ENCODE measurements at regions not wholly inside any gene's neighbourhood (a gene's known extent, or its start where the extent isn't known, plus 50 kb on each side); places are given as distances from the start of the nearest gene placed in this dataset.
A peak's percentile ranks its signal among the peaks of the same experiment; 100 is the strongest.

GRCh38 chr2:9681427-9681817, 50.6 kb upstream of the YWHAQ start:
- DNase-seq (ENCODE audit: extremely low read depth in 1 of 11, low read depth in 9 of 11, low spot score in 4 of 11), result no peak

GRCh38 chr2:9685637-9686036, 54.8 kb upstream of the YWHAQ start:
- no peak for DNase-seq (ENCODE audit: extremely low read depth in 1 of 11, low read depth in 9 of 11, low spot score in 4 of 11)

- DNase-seq (ENCODE audit: extremely low read depth in 1 of 11, low read depth in 9 of 11, low spot score in 4 of 11), result no peak
Observed at GRCh38 chr2:9686061-9686460, 55.3 kb upstream of the YWHAQ start.

DNA sequence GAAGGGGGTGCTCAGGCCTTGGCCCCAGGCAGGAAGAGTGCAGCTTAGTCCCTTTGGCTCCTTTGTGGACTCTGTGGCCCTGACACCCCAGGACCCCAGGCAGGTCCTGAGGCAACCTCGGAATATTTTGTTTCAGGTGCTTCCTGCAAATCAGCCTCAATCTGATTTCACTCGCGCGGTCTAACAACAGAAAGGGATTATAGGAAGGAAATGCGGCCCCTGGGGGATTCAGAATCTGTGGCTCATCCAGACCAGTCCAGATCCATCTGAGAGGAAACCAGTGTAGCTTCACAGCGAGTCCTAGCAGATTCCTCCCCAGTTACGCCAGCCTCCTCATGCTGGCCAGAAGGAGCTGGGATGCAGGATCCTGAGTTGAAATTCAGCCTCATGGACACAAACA, 59.5 kb upstream of the YWHAQ start:
- peak in 1 of 11 donors; percentile 12 for DNase-seq (ENCODE audit: extremely low read depth in 1 of 11, low read depth in 9 of 11, low spot score in 4 of 11)

DNA sequence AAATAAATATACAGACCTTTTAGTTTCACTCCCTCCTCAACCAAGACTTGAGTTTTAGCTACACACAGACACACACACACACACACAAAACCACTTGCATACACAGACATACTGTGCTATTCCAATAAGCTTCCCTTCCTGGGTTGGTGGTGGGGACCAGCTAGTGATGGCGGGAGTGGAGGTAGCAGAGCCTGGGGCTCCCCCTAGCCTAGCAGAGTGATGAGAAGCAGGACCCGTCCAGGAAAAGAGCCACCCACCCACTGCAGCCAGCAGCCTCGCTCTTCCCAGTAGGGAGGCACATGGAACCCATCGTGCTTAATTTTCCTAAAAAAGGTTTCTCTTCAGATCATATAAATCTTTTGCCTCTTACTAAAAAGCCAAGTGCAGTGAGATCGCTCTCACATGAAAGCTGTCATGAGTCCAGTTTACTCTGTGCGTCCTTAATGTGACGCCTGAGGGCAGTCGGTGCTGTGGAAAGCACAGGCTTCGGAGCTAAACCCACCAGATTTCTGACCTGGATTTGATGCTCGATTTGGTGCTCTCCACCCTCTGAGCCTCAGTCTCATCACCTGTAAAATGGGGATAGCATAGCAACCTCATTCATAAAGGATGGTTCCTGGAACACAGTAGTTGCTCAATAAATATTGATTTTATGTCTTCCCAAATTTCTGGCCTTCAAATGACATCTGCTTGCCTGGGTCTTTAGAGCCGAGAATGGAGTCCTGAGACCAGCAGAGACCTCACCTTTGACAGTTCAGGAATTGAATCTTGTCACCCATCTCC, 60.1 kb upstream of the YWHAQ start:
- DNase-seq (ENCODE audit: extremely low read depth in 1 of 11, low read depth in 9 of 11, low spot score in 4 of 11), result no peak

DNA sequence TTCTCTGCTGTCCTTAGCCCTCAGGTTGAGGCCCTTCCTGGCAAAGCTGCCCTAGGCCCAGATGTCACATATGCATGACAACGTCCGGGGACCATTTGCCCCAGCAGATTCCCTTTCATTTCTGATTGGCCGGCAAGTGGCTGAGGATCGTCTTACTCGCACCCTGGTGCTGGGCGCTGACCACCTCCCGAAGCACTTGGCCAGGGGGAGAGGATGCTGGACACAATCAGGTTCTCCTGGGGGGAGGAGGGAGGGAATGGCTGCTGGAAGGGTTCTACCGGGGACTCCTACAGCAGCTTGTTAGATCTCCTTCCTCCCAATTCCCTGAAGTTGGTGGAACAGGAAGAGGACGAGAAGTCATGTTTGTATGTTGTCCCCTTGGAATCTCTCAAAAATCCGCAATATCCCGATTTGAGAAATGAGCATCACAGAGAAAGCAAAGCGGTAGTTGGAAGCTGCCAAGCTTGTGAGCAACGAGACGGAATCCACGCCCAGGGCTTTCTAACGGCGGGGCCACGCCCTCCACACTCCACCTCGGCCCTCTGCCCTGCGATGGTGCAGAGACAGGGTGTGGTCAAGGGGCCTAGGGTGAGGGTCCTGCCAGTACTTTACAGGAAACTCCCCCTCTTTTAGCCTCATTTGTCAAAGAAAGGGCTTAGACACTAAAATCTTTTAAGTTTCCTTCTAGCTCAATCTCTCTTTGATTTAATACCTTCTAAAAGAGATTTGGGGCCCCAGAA, 61.8 kb upstream of the YWHAQ start:
- no peak for DNase-seq (ENCODE audit: extremely low read depth in 1 of 11, low read depth in 9 of 11, low spot score in 4 of 11)

- DNase-seq (ENCODE audit: extremely low read depth in 1 of 11, low read depth in 9 of 11, low spot score in 4 of 11), result no peak
Observed at GRCh38 chr2:9693196-9693491, 62.3 kb upstream of the YWHAQ start.

DNA sequence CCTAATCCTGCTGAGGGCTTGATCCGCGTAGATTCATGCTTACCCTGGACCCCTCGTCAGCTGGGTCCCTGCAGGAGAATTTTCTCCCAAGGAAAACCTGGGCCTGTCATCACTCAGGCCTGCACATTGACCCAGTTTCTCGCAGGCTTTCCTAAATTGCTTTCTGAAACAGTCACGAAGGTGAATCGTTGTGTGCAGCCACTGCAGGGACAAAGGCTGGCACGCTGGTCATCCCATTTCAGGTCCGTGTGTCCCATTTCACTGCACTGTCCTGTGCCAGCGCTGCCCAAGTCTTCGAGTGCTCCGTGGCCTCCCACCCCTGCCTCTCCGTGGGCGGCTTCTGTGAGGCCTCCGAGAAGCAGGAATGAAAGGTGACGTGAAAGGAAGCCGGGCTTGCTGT, 62.8 kb upstream of the YWHAQ start:
- DNase-seq (ENCODE audit: extremely low read depth in 1 of 11, low read depth in 9 of 11, low spot score in 4 of 11), result no peak

DNA sequence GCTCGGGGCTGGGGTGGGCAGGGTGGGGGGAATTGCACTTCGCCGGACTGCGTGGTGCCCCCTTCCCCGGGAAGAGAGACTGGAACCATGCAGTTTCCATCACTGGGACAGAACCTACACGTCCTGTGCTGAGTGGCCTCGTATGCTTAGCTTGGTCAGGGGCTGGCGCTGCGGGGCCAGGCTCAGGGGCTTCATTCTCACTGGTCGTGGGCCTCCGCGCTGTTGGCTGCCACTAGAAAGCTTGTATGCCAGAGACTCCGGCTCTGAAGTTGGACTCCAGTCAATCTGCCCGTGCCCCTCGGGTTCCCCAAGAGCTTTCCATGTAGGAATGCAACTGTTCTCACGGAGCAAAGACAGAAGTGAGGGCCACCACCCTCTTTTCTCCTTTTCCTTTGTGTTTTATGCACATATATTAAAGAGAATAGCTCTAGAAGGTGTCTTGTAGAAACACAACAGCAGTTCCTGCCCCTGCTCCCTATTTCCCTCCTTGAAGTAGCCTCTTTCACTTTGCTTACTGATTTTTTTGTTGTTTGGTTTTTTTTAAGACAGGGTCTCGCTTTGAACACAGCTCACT, 64.0 kb upstream of the YWHAQ start:
- no peak for DNase-seq (ENCODE audit: extremely low read depth in 1 of 11, low read depth in 9 of 11, low spot score in 4 of 11)

GRCh38 chr2:9695941-9696340, 65.1 kb upstream of the YWHAQ start:
- DNase-seq (ENCODE audit: extremely low read depth in 1 of 11, low read depth in 9 of 11, low spot score in 4 of 11), result peak in 3 of 11 donors; percentile 29 to 49 (median 33)

- no peak for DNase-seq (ENCODE audit: extremely low read depth in 1 of 11, low read depth in 9 of 11, low spot score in 4 of 11)
Observed at GRCh38 chr2:9696731-9697130, 65.9 kb upstream of the YWHAQ start.

- DNase-seq (ENCODE audit: extremely low read depth in 1 of 11, low read depth in 9 of 11, low spot score in 4 of 11), result no peak
Observed at GRCh38 chr2:9697909-9698308, 67.1 kb upstream of the YWHAQ start.

- no peak for DNase-seq (ENCODE audit: extremely low read depth in 1 of 11, low read depth in 9 of 11, low spot score in 4 of 11)
Observed at GRCh38 chr2:9699139-9700108, 68.6 kb upstream of the YWHAQ start.

DNA sequence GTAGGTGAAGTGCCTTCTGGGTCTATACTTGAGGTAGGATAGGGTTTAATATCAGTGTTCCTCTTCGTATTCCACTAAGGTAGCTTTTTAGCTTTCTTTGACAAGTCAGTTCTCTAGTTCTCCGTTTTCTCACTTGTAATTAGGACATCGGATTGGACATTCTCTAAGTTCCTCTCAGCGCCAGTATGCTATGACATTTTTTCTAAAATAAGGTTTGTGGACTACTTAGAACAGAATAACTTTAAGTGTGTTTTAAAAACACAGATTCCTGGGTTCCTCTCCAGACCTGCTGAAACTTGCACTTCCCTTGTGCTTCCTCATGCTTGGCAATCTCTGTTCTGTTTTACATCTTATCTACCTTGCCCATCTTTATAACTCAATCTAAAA, 69.3 kb upstream of the YWHAQ start:
- no peak for DNase-seq (ENCODE audit: extremely low read depth in 1 of 11, low read depth in 9 of 11, low spot score in 4 of 11)

DNA sequence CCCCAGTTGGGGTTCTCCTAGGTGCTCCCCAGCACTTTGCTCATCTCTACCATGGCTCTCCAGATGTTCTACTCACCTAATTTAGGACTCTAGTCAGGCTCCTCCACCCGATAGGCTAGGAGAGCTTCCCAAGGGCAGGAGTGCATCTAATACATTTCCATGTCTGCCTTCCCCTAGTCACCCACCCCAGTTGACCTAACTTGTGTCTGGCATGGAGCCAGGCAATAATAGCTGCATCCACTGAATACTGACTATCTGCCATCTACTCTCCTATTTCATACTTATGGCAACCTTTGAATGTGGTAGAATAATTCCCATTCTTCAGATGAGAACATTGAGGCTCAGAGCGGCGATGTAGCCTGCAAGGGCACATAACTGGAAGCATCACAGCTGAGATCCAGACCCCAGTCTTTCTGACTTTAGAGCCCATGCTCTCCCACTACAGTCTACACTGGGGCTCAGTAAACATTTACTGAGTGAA, 71.8 kb upstream of the YWHAQ start:
- DNase-seq (ENCODE audit: extremely low read depth in 1 of 11, low read depth in 9 of 11, low spot score in 4 of 11), result no peak

DNA sequence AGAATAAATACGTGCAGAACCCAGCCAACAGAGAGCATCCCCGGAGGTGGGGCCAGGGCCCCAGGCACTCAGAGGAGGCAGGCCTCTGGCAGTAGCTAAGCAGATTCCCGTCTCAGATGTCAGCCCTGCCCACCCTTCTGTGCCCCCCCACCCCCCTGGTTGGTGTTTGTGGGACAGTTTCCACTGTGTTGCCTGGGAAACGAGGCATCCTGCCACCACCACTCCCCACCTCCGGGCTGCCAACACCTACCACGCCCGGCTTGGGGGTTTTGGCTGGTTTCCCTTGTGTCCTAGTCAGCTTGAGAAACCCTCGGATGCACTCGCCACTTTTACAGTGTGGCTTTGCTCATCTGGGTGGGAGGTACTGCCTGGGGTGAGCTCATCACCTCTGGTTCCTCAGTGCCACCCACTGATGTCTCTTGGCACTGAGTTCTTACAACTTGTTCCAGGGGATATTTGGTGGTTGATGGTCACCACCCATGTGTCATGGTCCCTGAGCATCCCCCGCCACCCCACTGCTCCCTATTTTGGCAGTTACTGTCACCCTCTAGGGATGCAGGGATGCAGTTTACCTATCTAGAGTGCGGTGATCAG, 72.4 kb upstream of the YWHAQ start:
- DNase-seq (ENCODE audit: extremely low read depth in 1 of 11, low read depth in 9 of 11, low spot score in 4 of 11), result no peak

- DNase-seq (ENCODE audit: extremely low read depth in 1 of 11, low read depth in 9 of 11, low spot score in 4 of 11), result no peak
Observed at GRCh38 chr2:9703701-9704221, 73.0 kb upstream of the YWHAQ start.

DNA sequence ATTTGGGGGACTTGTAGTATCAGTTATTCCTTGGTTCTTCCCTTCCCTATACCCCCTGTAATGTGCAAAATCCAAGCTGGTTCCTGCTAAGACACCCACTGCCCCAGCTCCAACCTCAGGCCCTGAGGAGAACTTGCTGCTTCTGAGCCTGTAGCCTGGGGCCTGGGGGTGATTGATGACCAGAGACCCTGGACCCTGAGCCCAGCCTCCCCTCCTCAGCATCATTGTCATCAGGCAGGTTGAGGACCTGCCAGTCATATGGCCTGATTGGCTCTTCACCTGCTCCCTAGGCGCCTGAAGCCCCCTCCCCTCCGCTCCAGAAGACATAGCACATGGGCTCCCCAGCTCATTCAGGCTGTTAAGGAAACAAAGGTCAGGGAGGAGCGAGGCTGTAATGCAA, 73.8 kb upstream of the YWHAQ start:
- DNase-seq (ENCODE audit: extremely low read depth in 1 of 11, low read depth in 9 of 11, low spot score in 4 of 11), result no peak

- no peak for DNase-seq (ENCODE audit: extremely low read depth in 1 of 11, low read depth in 9 of 11, low spot score in 4 of 11)
Observed at GRCh38 chr2:9705196-9705595, 74.4 kb upstream of the YWHAQ start.

Measured in renal cortex interstitium (tissue), 11 donors.